ENCODE measurements at regions not wholly inside any gene's neighbourhood (a gene's known extent, or its start where the extent isn't known, plus 50 kb on each side); places are given as distances from the start of the nearest gene placed in this dataset.

DNA sequence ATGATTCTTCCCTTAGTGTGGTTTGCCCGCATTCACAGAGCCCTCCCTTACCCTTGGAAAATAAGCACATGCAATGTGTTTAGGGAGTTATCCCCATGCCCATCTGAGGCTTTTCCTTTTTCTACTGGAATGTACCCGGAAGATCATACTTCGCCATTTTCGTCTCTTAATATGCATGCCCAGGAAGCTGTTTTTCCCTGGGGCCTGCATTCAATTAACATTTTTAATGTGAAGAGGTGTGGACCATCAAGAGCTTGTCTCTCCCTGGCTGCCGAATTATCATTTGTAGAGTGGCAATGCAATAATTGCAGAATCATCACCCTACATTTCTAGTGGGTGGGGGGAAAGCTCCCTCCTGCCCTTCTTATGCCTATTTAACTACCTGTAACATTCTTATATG is 976.3 kb downstream of the DIPK2A start:
- no peak for TF ChIP-seq CTCF (conservative IDR thresholded peaks at IDR 0.05)
- TF ChIP-seq EZH2 (IDR thresholded peaks at IDR 0.05; ENCODE audit: low read depth), result no peak

All from PC-9 (cell line).